Spleen (tissue), 7 donors: ENCODE measurements at regions not wholly inside any gene's neighbourhood (a gene's known extent, or its start where the extent isn't known, plus 50 kb on each side); places are given as distances from the start of the nearest gene placed in this dataset.

Experiments used
- POLR2A ChIP-seq, 3 donors: fragments of 450-650 bp; IDR thresholded peaks; one replicate each; pipeline ENCODE4 v1.5.1; 2017; ENCODE audit warnings: antibody characterized with exemption in 3 of 3, mild to moderate bottlenecking in 1 of 3
- TF ChIP-seq, protein P1 (sequence below), 11 experiments: fragments of 200-600 bp in 7 of 11; fragments of 450-650 bp in 4 of 11; sonication (generic) in 4 of 11; IDR thresholded peaks in 8 of 11; conservative IDR thresholded peaks in 3 of 11; 1 replicate in 7 of 11; 2 replicates in 4 of 11; pipeline versions ENCODE4 v1.4.0 to v1.8.0; 2016 to 2021; ENCODE audit warnings: antibody characterized with exemption in 11 of 11, inconsistent platforms in 4 of 11, mild to moderate bottlenecking in 1 of 11
- donor health status: DM: no; HTN: no; CAD: no; lungs with moderate emphysema.
- donor health status: DM: no; HTN: no; CAD: no.
- donor health status: DM: no; HTN: no; CAD: no.

- no peak for TF ChIP-seq POLR2A (IDR thresholded peaks at IDR 0.05)
- TF ChIP-seq, protein P1, sequence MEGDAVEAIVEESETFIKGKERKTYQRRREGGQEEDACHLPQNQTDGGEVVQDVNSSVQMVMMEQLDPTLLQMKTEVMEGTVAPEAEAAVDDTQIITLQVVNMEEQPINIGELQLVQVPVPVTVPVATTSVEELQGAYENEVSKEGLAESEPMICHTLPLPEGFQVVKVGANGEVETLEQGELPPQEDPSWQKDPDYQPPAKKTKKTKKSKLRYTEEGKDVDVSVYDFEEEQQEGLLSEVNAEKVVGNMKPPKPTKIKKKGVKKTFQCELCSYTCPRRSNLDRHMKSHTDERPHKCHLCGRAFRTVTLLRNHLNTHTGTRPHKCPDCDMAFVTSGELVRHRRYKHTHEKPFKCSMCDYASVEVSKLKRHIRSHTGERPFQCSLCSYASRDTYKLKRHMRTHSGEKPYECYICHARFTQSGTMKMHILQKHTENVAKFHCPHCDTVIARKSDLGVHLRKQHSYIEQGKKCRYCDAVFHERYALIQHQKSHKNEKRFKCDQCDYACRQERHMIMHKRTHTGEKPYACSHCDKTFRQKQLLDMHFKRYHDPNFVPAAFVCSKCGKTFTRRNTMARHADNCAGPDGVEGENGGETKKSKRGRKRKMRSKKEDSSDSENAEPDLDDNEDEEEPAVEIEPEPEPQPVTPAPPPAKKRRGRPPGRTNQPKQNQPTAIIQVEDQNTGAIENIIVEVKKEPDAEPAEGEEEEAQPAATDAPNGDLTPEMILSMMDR (IDR thresholded peaks at IDR 0.05 in 8 of 11, conservative IDR thresholded peaks at IDR 0.05 in 3 of 11), result no peak
Observed at GRCh38 chr5:120805131-120805530, 341.0 kb downstream of the PRR16 start.
